Ecto neural progenitor cell (in vitro differentiated cells): ENCODE measurements at regions not wholly inside any gene's neighbourhood (a gene's known extent, or its start where the extent isn't known, plus 50 kb on each side); places are given as distances from the start of the nearest gene placed in this dataset.
"Not testable (repeated sequence)": the region's sequence is repeated elsewhere in the genome, so short reads cannot be mapped to it uniquely, and the experiment has no call there.

Experiments
- DNase-seq: peaks from one replicate; pipeline ENCODE4 v3.0.0-alpha.2; 2018; ENCODE audit warnings: low spot score

GRCh38 chr17:33696102-33696501 is 403.0 kb upstream of the ASIC2 start:
- no peak for DNase-seq

GRCh38 chr17:33697557-33697956 is 404.5 kb upstream of the ASIC2 start:
- no peak for DNase-seq

- DNase-seq, result no peak
These were observed 408.8 kb upstream of the ASIC2 start for GRCh38 chr17:33701910-33702309.

GRCh38 chr17:33704856-33705255 is 411.8 kb upstream of the ASIC2 start:
- DNase-seq, result no peak

- no peak for DNase-seq
These were observed 416.8 kb upstream of the ASIC2 start for GRCh38 chr17:33709881-33710280.

GRCh38 chr17:33712120-33712519 is 419.0 kb upstream of the ASIC2 start:
- no peak for DNase-seq

- DNase-seq, result no peak
These were observed 423.9 kb upstream of the ASIC2 start for GRCh38 chr17:33716957-33717356.

- not testable (repeated sequence) for DNase-seq
These were observed 430.6 kb upstream of the ASIC2 start for GRCh38 chr17:33723736-33724135.

GRCh38 chr17:33725675-33726271 is 432.7 kb upstream of the ASIC2 start:
- peak; percentile 78 for DNase-seq

- DNase-seq, result no peak
These were observed 437.0 kb upstream of the ASIC2 start for GRCh38 chr17:33730131-33730530.

- DNase-seq, result no peak
These were observed 439.0 kb upstream of the ASIC2 start for GRCh38 chr17:33732116-33732515.

GRCh38 chr17:33739714-33740113 is 446.6 kb upstream of the ASIC2 start:
- no peak for DNase-seq

- DNase-seq, result no peak
These were observed 452.1 kb upstream of the ASIC2 start for GRCh38 chr17:33745047-33745760.

- DNase-seq, result no peak
These were observed 456.1 kb upstream of the ASIC2 start for GRCh38 chr17:33749171-33749570.

GRCh38 chr17:33750943-33751701 is 458.0 kb upstream of the ASIC2 start:
- DNase-seq, result peak; percentile 84

- no peak for DNase-seq
These were observed 458.6 kb upstream of the ASIC2 start for GRCh38 chr17:33751702-33752065.

- no peak for DNase-seq
These were observed 460.4 kb upstream of the ASIC2 start for GRCh38 chr17:33753452-33753851.

- no peak for DNase-seq
These were observed 462.9 kb upstream of the ASIC2 start for GRCh38 chr17:33756021-33756420.

- DNase-seq, result no peak
These were observed 472.8 kb upstream of the ASIC2 start for GRCh38 chr17:33765871-33766270.

GRCh38 chr17:33766721-33767120 is 473.6 kb upstream of the ASIC2 start:
- no peak for DNase-seq

GRCh38 chr17:33769066-33769465 is 476.0 kb upstream of the ASIC2 start:
- DNase-seq, result no peak

GRCh38 chr17:33776304-33776703 is 478.8 kb upstream of the CCL2 start:
- no peak for DNase-seq

GRCh38 chr17:33776903-33777302 is 478.2 kb upstream of the CCL2 start:
- DNase-seq, result no peak
